ENCODE measurements at regions not wholly inside any gene's neighbourhood (a gene's known extent, or its start where the extent isn't known, plus 50 kb on each side); places are given as distances from the start of the nearest gene placed in this dataset.
"Not testable (repeated sequence)": the region's sequence is repeated elsewhere in the genome, so short reads cannot be mapped to it uniquely, and the experiment has no call there.

GRCh38 chr5:145660897-145661640 lies 174.1 kb downstream of the PRELID2 start:
- intact Hi-C loops (cut with micrococcal nuclease): no loop called here

GRCh38 chr5:145658435-145658834 lies 176.7 kb downstream of the PRELID2 start:
- intact Hi-C loops (cut with micrococcal nuclease): no loop called here

GRCh38 chr5:145652700-145653099 lies 182.4 kb downstream of the PRELID2 start:
- intact Hi-C loops (cut with micrococcal nuclease): not testable (repeated sequence)

GRCh38 chr5:145647137-145647536 lies 188.0 kb downstream of the PRELID2 start:
- intact Hi-C loops (cut with micrococcal nuclease): not testable (repeated sequence)

- intact Hi-C loops (cut with micrococcal nuclease): not testable (repeated sequence)
These were observed 191.9 kb downstream of the PRELID2 start for GRCh38 chr5:145643214-145643613.

- intact Hi-C loops (cut with micrococcal nuclease): no loop called here
These were observed 197.7 kb downstream of the PRELID2 start for GRCh38 chr5:145637396-145637795.

- intact Hi-C loops (cut with micrococcal nuclease): no loop called here
These were observed 198.8 kb downstream of the PRELID2 start for GRCh38 chr5:145636371-145636770.

- intact Hi-C loops (cut with micrococcal nuclease): no loop called here
These were observed 201.7 kb downstream of the PRELID2 start for GRCh38 chr5:145633474-145633873.

- intact Hi-C loops (cut with micrococcal nuclease): no loop called here
These were observed 202.4 kb downstream of the PRELID2 start for GRCh38 chr5:145632701-145633100.

- intact Hi-C loops (cut with micrococcal nuclease): no loop called here
These were observed 206.1 kb downstream of the PRELID2 start for GRCh38 chr5:145629047-145629446.

- intact Hi-C loops (cut with micrococcal nuclease): no loop called here
These were observed 206.6 kb downstream of the PRELID2 start for GRCh38 chr5:145628525-145628924.

GRCh38 chr5:145619806-145620310 lies 215.3 kb downstream of the PRELID2 start:
- intact Hi-C loops (cut with micrococcal nuclease): loop anchor here (10.0 kb wide), 1 partner anchor 1165 kb away; no protein-coding TSS in a partner anchor

GRCh38 chr5:145616739-145617138 lies 218.4 kb downstream of the PRELID2 start:
- intact Hi-C loops (cut with micrococcal nuclease): loop anchor here (10.0 kb wide), 1 partner anchor 1162 kb away; no protein-coding TSS in a partner anchor

- intact Hi-C loops (cut with micrococcal nuclease): no loop called here
These were observed 236.2 kb downstream of the PRELID2 start for GRCh38 chr5:145598983-145599382.

- intact Hi-C loops (cut with micrococcal nuclease): no loop called here
These were observed 237.0 kb downstream of the PRELID2 start for GRCh38 chr5:145598184-145598583.

- intact Hi-C loops (cut with micrococcal nuclease): no loop called here
These were observed 243.6 kb downstream of the PRELID2 start for GRCh38 chr5:145591578-145591977.

GRCh38 chr5:145589063-145589462 lies 246.1 kb downstream of the PRELID2 start:
- intact Hi-C loops (cut with micrococcal nuclease): no loop called here

- intact Hi-C loops (cut with micrococcal nuclease): no loop called here
These were observed 246.6 kb downstream of the PRELID2 start for GRCh38 chr5:145588558-145588957.

GRCh38 chr5:145588113-145588512 lies 247.0 kb downstream of the PRELID2 start:
- intact Hi-C loops (cut with micrococcal nuclease): no loop called here

- intact Hi-C loops (cut with micrococcal nuclease): no loop called here
These were observed 247.4 kb downstream of the PRELID2 start for GRCh38 chr5:145587710-145588109.

- intact Hi-C loops (cut with micrococcal nuclease): no loop called here
These were observed 247.9 kb downstream of the PRELID2 start for GRCh38 chr5:145587308-145587672.

- intact Hi-C loops (cut with micrococcal nuclease): no loop called here
These were observed 248.4 kb downstream of the PRELID2 start for GRCh38 chr5:145586661-145587307.
